Ovary (tissue), 7 donors: ENCODE measurements at regions not wholly inside any gene's neighbourhood (a gene's known extent, or its start where the extent isn't known, plus 50 kb on each side); places are given as distances from the start of the nearest gene placed in this dataset.

Experiments
- DNase-seq, 5 donors: peaks; one replicate each; pipeline ENCODE4 v3.0.0-alpha.2; 2019 to 2020
- H3K27ac ChIP-seq, 2 donors: fragments of 200-600 bp; one replicate each; pipeline versions ENCODE4 v1.5.1 to v1.8.0; 2019 to 2022
- H3K27me3 ChIP-seq: fragments of 200-600 bp; one replicate; pipeline ENCODE4 v1.8.0; 2022
- H3K36me3 ChIP-seq: fragments of 200-600 bp; sonication (generic); one replicate; pipeline ENCODE4 v1.5.1; 2019
- H3K4me1 ChIP-seq: one replicate; pipeline ENCODE4 v1.8.1; 2013; ENCODE audit warnings: mild to moderate bottlenecking, moderate library complexity; ENCODE audit not compliant: insufficient read depth
- H3K4me3 ChIP-seq: fragments of 200-600 bp; sonication (generic); one replicate; pipeline ENCODE4 v1.5.1; 2017
- H3K9me3 ChIP-seq, 2 donors: fragments of 200-600 bp in 1 of 2; sonication (generic) in 1 of 2; one replicate each; pipeline versions ENCODE4 v1.5.1 to v1.8.1; 2013 to 2019; ENCODE audit warnings: mild to moderate bottlenecking in 1 of 2, moderate library complexity in 1 of 2
- EP300 ChIP-seq: sonication (generic); formaldehyde crosslinking; IDR thresholded peaks from one replicate; pipeline ENCODE4 v1.6.1; 2017; ENCODE audit warnings: antibody characterized with exemption
- POLR2A ChIP-seq: fragments of 450-650 bp; IDR thresholded peaks from one replicate; pipeline ENCODE4 v1.6.1; 2017; ENCODE audit warnings: antibody characterized with exemption, mild to moderate bottlenecking, moderate library complexity
- WGBS, 3 donors: extraction: QIAGEN DNeasy Blood & Tissue Kit in 1 of 3; methylation state at CpG; one replicate each; pipeline versions ENCODE4 v1.1.5 to v1.1.7; 2013 to 2017; 5-methylcytosine and 5-hydroxymethylcytosine counted together
- intact Hi-C, 4 donors: fragments of 100-400 bp; cut with DNase I; formaldehyde crosslinking; loops; one replicate each; pipeline versions ENCODE4 v1.11.0 to v1.15.1; 2022 to 2023
- TF ChIP-seq, protein P1 (sequence below), 3 donors: fragments of 450-650 bp in 2 of 3; fragments of 200-600 bp in 1 of 3; IDR thresholded peaks; one replicate each; pipeline versions ENCODE4 v1.5.1 to v1.8.0; 2016 to 2022; ENCODE audit warnings: antibody characterized with exemption in 3 of 3, mild to moderate bottlenecking in 1 of 3
- donor health status: DM: no; HTN: no; CAD: no; lungs with moderate emphysema.
- donor health status: DM: no; HTN: no; CAD: no.
- donor health status: Bipolar disorder and iron deficiency.
- donor health status: DM: no; HTN: no; CAD: no.
- donor health status: DM: yes; HTN: yes; CAD: no.

DNA sequence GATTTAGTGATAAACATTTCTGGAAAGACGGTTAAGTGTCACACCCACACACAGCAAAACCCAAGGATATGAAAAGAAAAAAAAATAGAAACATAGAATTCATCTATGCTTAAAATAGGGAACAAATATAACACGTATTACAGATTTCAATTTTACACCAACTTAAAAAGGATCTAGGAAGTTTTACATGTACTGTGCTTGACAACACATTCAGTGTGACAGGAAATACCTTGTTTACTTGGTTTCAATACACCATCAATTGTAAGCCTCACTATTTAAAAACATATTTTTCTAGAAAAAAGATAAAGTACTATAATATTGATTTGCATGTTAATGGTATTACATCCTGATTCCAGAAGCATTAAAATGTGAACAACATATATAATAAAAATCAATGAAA, 77.0 kb upstream of the SPRY1 start:
- H3K4me1 ChIP-seq, result no peaks in the 10 kb centered on the region
- H3K4me3 ChIP-seq, result no peak overlapping the region
- TF ChIP-seq EP300, result no peak
- TF ChIP-seq, protein P1, sequence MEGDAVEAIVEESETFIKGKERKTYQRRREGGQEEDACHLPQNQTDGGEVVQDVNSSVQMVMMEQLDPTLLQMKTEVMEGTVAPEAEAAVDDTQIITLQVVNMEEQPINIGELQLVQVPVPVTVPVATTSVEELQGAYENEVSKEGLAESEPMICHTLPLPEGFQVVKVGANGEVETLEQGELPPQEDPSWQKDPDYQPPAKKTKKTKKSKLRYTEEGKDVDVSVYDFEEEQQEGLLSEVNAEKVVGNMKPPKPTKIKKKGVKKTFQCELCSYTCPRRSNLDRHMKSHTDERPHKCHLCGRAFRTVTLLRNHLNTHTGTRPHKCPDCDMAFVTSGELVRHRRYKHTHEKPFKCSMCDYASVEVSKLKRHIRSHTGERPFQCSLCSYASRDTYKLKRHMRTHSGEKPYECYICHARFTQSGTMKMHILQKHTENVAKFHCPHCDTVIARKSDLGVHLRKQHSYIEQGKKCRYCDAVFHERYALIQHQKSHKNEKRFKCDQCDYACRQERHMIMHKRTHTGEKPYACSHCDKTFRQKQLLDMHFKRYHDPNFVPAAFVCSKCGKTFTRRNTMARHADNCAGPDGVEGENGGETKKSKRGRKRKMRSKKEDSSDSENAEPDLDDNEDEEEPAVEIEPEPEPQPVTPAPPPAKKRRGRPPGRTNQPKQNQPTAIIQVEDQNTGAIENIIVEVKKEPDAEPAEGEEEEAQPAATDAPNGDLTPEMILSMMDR (IDR thresholded peaks at IDR 0.05), result no peak
- TF ChIP-seq POLR2A, result no peak
- 90 to 97% (median 93%) methylated on average over 2 of the region's 2 CpGs for WGBS, 3 donors
- no peaks in the 10 kb centered on the region for H3K27me3 ChIP-seq
- no peaks in the 10 kb centered on the region for H3K36me3 ChIP-seq
- DNase-seq, result no peak
- no peaks in the 10 kb centered on the region for H3K9me3 ChIP-seq
- no peak overlapping the region for H3K27ac ChIP-seq
- intact Hi-C loops, result no loop called here

DNA sequence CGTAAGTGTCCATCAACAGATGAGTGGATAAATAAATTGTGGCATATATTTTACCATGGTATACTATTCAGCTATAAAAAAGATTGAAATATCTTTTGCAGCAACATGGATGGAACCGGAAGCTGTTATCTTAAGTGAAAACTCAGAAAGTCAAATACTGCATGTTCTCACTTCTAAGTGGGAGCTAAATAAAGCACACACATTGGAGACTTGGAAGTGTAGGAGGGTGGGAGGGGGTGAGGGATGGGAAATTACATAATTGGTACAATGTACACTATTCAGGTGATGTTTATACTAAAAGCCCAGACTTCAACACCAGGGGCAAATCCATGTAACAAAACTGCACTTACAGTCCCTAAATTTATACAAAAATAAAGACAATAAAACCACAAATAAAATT, 72.6 kb upstream of the SPRY1 start:
- intact Hi-C loops, result no loop called here
- H3K36me3 ChIP-seq, result no peaks in the 10 kb centered on the region
- no peaks in the 10 kb centered on the region for H3K4me1 ChIP-seq
- no peak overlapping the region for H3K4me3 ChIP-seq
- H3K27me3 ChIP-seq, result no peaks in the 10 kb centered on the region
- TF ChIP-seq EP300 (no peak), POLR2A (no peak)
- TF ChIP-seq, protein P1 (IDR thresholded peaks at IDR 0.05), result no peak
- H3K27ac ChIP-seq, result no peak overlapping the region
- H3K9me3 ChIP-seq, result no peaks in the 10 kb centered on the region
- WGBS, 3 donors, result 92 to 97% (median 96%) methylated on average over 2 of the region's 2 CpGs
- no peak for DNase-seq

DNA sequence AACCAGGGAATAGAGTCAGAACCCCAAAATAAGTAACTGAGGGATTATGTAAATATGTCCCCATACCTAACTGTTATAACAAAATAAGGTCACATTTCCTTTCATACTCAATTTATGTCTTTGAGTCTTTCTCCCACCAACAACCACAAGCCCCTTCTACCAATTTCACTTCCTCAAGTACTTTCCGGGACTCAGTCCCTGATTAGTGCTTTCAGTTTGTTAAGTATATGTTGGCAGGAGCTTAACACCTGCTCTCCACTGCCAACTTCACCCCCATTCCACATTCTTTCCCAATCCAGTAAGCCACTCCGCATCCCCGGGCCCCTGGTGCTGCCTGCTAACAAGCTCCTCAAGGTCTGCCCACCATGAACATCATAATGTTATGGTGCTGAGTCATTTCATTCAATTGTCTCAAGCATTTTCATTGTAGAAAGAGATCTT, 71.3 kb upstream of the SPRY1 start:
- no peak overlapping the region for H3K4me3 ChIP-seq
- H3K4me1 ChIP-seq, result no peaks in the 10 kb centered on the region
- WGBS, 3 donors, result 60 to 76% (median 70%) methylated on average over 3 of the region's 3 CpGs
- DNase-seq, result no peak
- H3K27me3 ChIP-seq, result no peaks in the 10 kb centered on the region
- no peak overlapping the region for H3K27ac ChIP-seq
- H3K36me3 ChIP-seq, result no peaks in the 10 kb centered on the region
- H3K9me3 ChIP-seq, result no peaks in the 10 kb centered on the region
- no peak for TF ChIP-seq POLR2A
- no peak for TF ChIP-seq EP300
- TF ChIP-seq, protein P1 (IDR thresholded peaks at IDR 0.05), result no peak
- intact Hi-C loops, result no loop called here

DNA sequence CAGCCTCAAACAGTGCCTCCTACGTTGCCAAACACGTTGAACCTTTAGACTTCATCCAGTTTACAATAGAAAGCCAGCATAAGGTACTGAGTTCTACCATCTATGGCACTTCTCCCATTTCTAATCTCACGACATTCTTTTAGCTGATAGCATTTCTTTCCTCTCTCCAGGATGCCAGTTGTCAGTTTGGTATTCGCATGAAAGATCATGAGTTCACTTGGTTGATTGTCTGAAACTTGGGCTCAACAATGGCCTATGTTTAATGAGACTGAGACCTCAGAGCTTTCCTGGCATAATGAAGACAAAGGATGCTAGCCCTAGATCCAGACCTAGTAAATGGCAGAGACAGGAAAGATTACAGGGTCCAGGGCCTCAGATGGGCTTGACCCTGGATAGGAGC, 69.2 kb upstream of the SPRY1 start:
- no peak for DNase-seq
- intact Hi-C loops, result no loop called here
- no peaks in the 10 kb centered on the region for H3K9me3 ChIP-seq
- WGBS, 3 donors, result 86 to 90% (median 87%) methylated on average over 4 of the region's 4 CpGs
- no peak for TF ChIP-seq POLR2A
- TF ChIP-seq, protein P1 (IDR thresholded peaks at IDR 0.05), result no peak
- no peak overlapping the region for H3K27ac ChIP-seq
- H3K36me3 ChIP-seq, result no peaks in the 10 kb centered on the region
- H3K4me3 ChIP-seq, result no peak overlapping the region
- H3K27me3 ChIP-seq, result no peaks in the 10 kb centered on the region
- H3K4me1 ChIP-seq, result no peaks in the 10 kb centered on the region
